Nephron progenitor cell (in vitro differentiated cells): ENCODE measurements at regions not wholly inside any gene's neighbourhood (a gene's known extent, or its start where the extent isn't known, plus 50 kb on each side); places are given as distances from the start of the nearest gene placed in this dataset.

ENCODE experiments used
- DNase-seq: peaks from one replicate; pipeline ENCODE4 v3.0.0; 2021
- H3K27ac Mint-ChIP-seq: 2 replicates; pipeline ENCODE4 v1.8.0; 2021; ENCODE audit warnings: mild to moderate bottlenecking, moderate library complexity, mixed read lengths
- H3K27me3 Mint-ChIP-seq: 2 replicates; pipeline ENCODE4 v1.8.0; 2021; ENCODE audit warnings: mild to moderate bottlenecking, low read depth, mixed read lengths; ENCODE audit not compliant: poor library complexity
- H3K36me3 Mint-ChIP-seq: 2 replicates; pipeline ENCODE4 v1.8.0; 2021; ENCODE audit warnings: low read depth, mixed read lengths
- H3K4me1 Mint-ChIP-seq: 2 replicates; pipeline ENCODE4 v1.8.0; 2021; ENCODE audit warnings: mixed read lengths
- H3K4me3 Mint-ChIP-seq: 2 replicates; pipeline ENCODE4 v1.8.0; 2021; ENCODE audit warnings: mild to moderate bottlenecking, moderate library complexity, mixed read lengths
- H3K9me3 Mint-ChIP-seq: 2 replicates; pipeline ENCODE4 v1.8.0; 2021; ENCODE audit warnings: mild to moderate bottlenecking, moderate library complexity, mixed read lengths
- TF ChIP-seq, protein P1 (sequence below): fragments of 200-600 bp; sonication (generic); IDR thresholded peaks from 2 replicates; pipeline ENCODE4 v1.5.0; 2021; ENCODE audit warnings: antibody characterized with exemption

DNA sequence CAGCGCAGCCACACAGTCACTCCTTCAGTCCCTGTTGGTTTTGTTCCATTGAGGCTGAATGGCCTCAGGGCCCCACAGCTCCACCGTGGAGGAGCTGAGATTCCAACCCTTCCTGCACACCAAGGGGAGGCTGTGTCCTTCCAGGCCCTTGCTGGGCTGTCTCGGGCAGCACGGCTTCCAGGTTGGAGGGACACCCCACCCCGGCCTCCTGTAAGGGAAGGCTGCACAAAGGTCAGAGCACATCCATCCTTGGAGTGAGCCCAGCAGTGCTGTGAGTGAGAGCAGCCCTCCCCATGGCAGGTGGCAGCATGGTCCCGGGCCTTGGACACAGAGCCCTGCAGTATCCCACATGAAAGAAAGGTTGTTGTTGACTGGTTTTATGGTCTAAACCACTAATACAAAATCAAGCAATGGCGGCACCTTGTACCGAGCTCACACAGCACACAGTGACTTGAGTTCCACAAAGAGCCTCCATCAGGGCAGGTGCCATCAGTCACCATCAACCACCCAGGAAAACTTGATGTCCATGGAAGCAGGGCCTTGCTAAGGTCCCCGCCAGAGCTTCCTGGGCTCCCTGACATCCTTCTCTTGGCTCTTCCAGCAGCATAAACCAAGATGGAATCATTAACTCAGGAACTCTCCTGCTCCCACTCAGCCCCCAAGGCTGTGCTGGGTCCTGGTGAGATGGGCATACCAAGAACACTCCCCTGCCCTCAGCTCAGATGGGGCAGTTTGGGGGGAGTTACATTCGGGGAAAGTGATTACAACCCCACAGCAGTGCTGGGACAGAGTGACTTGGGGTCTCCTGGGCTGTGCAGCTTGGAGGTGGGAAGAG, 1500.4 kb downstream of the TBC1D22A start:
- Mint-ChIP-seq H3K27ac (no peak overlapping the region), H3K36me3 (no peaks in the 10 kb centered on the region), H3K4me3 (no peak overlapping the region), H3K27me3 (peaks cover 20% of the 10 kb centered on the region), H3K9me3 (no peaks in the 10 kb centered on the region), H3K4me1 (peaks cover 12% of the 10 kb centered on the region)
- DNase-seq, result no peak
- TF ChIP-seq, protein P1, sequence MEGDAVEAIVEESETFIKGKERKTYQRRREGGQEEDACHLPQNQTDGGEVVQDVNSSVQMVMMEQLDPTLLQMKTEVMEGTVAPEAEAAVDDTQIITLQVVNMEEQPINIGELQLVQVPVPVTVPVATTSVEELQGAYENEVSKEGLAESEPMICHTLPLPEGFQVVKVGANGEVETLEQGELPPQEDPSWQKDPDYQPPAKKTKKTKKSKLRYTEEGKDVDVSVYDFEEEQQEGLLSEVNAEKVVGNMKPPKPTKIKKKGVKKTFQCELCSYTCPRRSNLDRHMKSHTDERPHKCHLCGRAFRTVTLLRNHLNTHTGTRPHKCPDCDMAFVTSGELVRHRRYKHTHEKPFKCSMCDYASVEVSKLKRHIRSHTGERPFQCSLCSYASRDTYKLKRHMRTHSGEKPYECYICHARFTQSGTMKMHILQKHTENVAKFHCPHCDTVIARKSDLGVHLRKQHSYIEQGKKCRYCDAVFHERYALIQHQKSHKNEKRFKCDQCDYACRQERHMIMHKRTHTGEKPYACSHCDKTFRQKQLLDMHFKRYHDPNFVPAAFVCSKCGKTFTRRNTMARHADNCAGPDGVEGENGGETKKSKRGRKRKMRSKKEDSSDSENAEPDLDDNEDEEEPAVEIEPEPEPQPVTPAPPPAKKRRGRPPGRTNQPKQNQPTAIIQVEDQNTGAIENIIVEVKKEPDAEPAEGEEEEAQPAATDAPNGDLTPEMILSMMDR, result no peak

DNA sequence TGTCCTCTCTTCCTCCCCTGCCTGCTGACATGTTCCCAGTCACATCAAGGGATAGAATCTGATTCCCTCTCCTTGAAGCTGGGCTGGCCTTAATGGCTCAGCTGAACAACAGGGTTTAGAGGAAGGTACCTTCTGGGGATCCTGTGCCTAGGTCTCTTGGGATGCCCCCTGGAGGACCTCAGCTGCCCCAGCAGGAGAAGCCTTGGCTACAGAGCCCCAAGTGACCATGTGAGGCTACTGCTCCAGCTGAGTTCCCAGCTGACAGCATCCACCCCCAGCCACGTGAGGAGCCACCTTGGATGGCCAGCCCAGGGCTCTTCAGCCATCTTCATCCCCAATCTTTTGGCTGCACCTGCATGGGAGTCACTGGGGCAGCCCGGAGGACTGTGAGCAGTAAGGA, 1499.3 kb downstream of the TBC1D22A start:
- DNase-seq, result no peak
- TF ChIP-seq, protein P1, result no peak
- Mint-ChIP-seq H3K27ac (no peak overlapping the region), H3K36me3 (no peaks in the 10 kb centered on the region), H3K4me3 (no peak overlapping the region), H3K27me3 (peaks cover 10% of the 10 kb centered on the region), H3K4me1 (peaks cover 21% of the 10 kb centered on the region), H3K9me3 (no peaks in the 10 kb centered on the region)

- Mint-ChIP-seq H3K27ac (no peak overlapping the region), H3K4me1 (peaks cover 26% of the 10 kb centered on the region), H3K9me3 (no peaks in the 10 kb centered on the region), H3K4me3 (no peak overlapping the region), H3K36me3 (no peaks in the 10 kb centered on the region), H3K27me3 (peaks cover 8% of the 10 kb centered on the region)
- DNase-seq, result no peak
- TF ChIP-seq, protein P1, result no peak
Observed at GRCh38 chr22:48261048-48261621, 1498.7 kb downstream of the TBC1D22A start.

DNA sequence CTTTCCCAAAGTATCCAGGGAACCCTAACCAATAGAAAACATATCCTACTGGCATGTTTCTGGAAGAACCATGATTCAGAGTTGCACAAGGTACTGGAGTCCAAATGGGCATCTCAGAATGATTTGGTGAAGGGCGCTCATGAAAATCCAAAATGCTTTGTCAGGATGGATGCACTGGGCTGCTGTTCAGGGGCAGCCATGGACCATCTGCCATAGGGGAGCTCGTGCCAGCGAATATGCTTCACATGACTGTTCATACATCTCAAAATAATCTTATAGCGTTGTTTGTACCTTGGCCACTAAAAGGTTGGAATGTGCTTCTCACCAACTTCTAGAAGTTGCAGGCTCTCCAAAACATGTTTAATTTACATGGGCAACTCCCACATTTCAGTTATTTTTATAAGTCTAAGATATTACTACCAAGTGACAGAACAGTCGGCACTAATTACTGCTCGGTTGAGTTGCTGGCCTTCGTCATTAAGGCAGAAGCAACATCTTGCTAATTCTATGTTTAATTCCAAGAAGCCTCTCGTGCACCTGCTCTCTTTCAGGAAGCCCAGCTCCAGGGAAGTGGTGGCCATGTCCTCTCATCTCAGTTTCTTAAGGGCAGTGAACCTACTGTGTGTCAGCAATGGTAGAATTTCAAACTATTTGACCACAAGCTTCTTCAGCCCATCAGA, 1497.7 kb downstream of the TBC1D22A start:
- no peak overlapping the region for H3K4me3 Mint-ChIP-seq
- TF ChIP-seq, protein P1, result no peak
- no peak for DNase-seq
- H3K9me3 Mint-ChIP-seq, result no peaks in the 10 kb centered on the region
- H3K36me3 Mint-ChIP-seq, result no peaks in the 10 kb centered on the region
- peaks cover 8% of the 10 kb centered on the region for H3K27me3 Mint-ChIP-seq
- H3K27ac Mint-ChIP-seq, result no peak overlapping the region
- H3K4me1 Mint-ChIP-seq, result peaks cover 36% of the 10 kb centered on the region

GRCh38 chr22:48258811-48259210, 1496.4 kb downstream of the TBC1D22A start:
- H3K4me1 Mint-ChIP-seq, result peaks cover 49% of the 10 kb centered on the region
- TF ChIP-seq, protein P1, result no peak
- H3K9me3 Mint-ChIP-seq, result no peaks in the 10 kb centered on the region
- DNase-seq, result no peak
- H3K27me3 Mint-ChIP-seq, result peaks cover 8% of the 10 kb centered on the region
- peak overlapping the region; percentile 25 for H3K27ac Mint-ChIP-seq
- H3K36me3 Mint-ChIP-seq, result no peaks in the 10 kb centered on the region
- H3K4me3 Mint-ChIP-seq, result no peak overlapping the region
